ENCODE measurements at regions not wholly inside any gene's neighbourhood (a gene's known extent, or its start where the extent isn't known, plus 50 kb on each side); places are given as distances from the start of the nearest gene placed in this dataset.
"Not testable (repeated sequence)": the region's sequence is repeated elsewhere in the genome, so short reads cannot be mapped to it uniquely, and the experiment has no call there.

GRCh38 chr5:114857941-114858551 is 311.7 kb downstream of the TRIM36 start:
- ATAC-seq (peak; percentile 77), DNase-seq (ENCODE audit: low spot score) (no peak)
- intact Hi-C loops (cut with DNase I) = no loop called here

- intact Hi-C loops (cut with DNase I); DNase-seq (ENCODE audit: low spot score); ATAC-seq: not testable (repeated sequence)
Measured at GRCh38 chr5:114844711-114845110, 325.0 kb downstream of the TRIM36 start.

GRCh38 chr5:114839360-114839759 is 330.3 kb downstream of the TRIM36 start:
- DNase-seq (ENCODE audit: low spot score) (no peak), ATAC-seq (no peak)
- intact Hi-C loops (cut with DNase I) = no loop called here

GRCh38 chr5:114838937-114839336 is 330.8 kb downstream of the TRIM36 start:
- DNase-seq (ENCODE audit: low spot score) (no peak), ATAC-seq (no peak)
- intact Hi-C loops (cut with DNase I) = no loop called here

- intact Hi-C loops (cut with DNase I) = no loop called here
- no peak for DNase-seq (ENCODE audit: low spot score)
- ATAC-seq = no peak
Measured at GRCh38 chr5:114830114-114830513, 339.6 kb downstream of the TRIM36 start.

GRCh38 chr5:114822863-114823262 is 346.8 kb downstream of the TRIM36 start:
- no peak for ATAC-seq
- intact Hi-C loops (cut with DNase I) = no loop called here
- no peak for DNase-seq (ENCODE audit: low spot score)

- intact Hi-C loops (cut with DNase I) = no loop called here
Measured at GRCh38 chr5:114822436-114822835, 347.3 kb downstream of the TRIM36 start.

GRCh38 chr5:114790403-114790792 is 379.3 kb downstream of the TRIM36 start:
- no peak for ATAC-seq
- DNase-seq (ENCODE audit: low spot score) = no peak
- intact Hi-C loops (cut with DNase I) = no loop called here

More at GRCh38 chr5:114822436-114822835, 347.3 kb downstream of the TRIM36 start:
- ATAC-seq (no peak), DNase-seq (ENCODE audit: low spot score) (no peak)

- intact Hi-C loops (cut with DNase I) = no loop called here
- ATAC-seq (no peak), DNase-seq (ENCODE audit: low spot score) (no peak)
Measured at GRCh38 chr5:114789773-114790402, 379.8 kb downstream of the TRIM36 start.

- intact Hi-C loops (cut with DNase I) = no loop called here
- peak; percentile 65 for DNase-seq (ENCODE audit: low spot score)
- ATAC-seq = peak; percentile 86
Measured at GRCh38 chr5:114782869-114783268, 386.8 kb downstream of the TRIM36 start.

GRCh38 chr5:114782177-114782576 is 387.5 kb downstream of the TRIM36 start:
- DNase-seq (ENCODE audit: low spot score) (no peak), ATAC-seq (no peak)
- intact Hi-C loops (cut with DNase I) = no loop called here

GRCh38 chr5:114780290-114780689 is 389.4 kb downstream of the TRIM36 start:
- no peak for DNase-seq (ENCODE audit: low spot score)
- ATAC-seq = no peak
- intact Hi-C loops (cut with DNase I) = no loop called here

- DNase-seq (ENCODE audit: low spot score) (no peak), ATAC-seq (no peak)
- intact Hi-C loops (cut with DNase I) = no loop called here
Measured at GRCh38 chr5:114744406-114744805, 382.5 kb downstream of the KCNN2 start.

- no peak for ATAC-seq
- intact Hi-C loops (cut with DNase I) = no loop called here
Measured at GRCh38 chr5:114734238-114734637, 372.4 kb downstream of the KCNN2 start.

GRCh38 chr5:114729986-114730385 is 368.1 kb downstream of the KCNN2 start:
- DNase-seq (ENCODE audit: low spot score) (no peak), ATAC-seq (no peak)
- intact Hi-C loops (cut with DNase I) = no loop called here

More at GRCh38 chr5:114734238-114734637, 372.4 kb downstream of the KCNN2 start:
- DNase-seq (ENCODE audit: low spot score) = no peak

GRCh38 chr5:114727358-114727757 is 365.5 kb downstream of the KCNN2 start:
- intact Hi-C loops (cut with DNase I) = no loop called here
- ATAC-seq (no peak), DNase-seq (ENCODE audit: low spot score) (no peak)

GRCh38 chr5:114726131-114726530 is 364.3 kb downstream of the KCNN2 start:
- intact Hi-C loops (cut with DNase I) = no loop called here
- ATAC-seq = no peak
- no peak for DNase-seq (ENCODE audit: low spot score)

GRCh38 chr5:114719268-114719667 is 357.4 kb downstream of the KCNN2 start:
- intact Hi-C loops (cut with DNase I) = no loop called here
- no peak for ATAC-seq
- DNase-seq (ENCODE audit: low spot score) = no peak

- ATAC-seq (no peak), DNase-seq (ENCODE audit: low spot score) (no peak)
- intact Hi-C loops (cut with DNase I) = no loop called here
Measured at GRCh38 chr5:114716955-114717354, 355.1 kb downstream of the KCNN2 start.

- DNase-seq (ENCODE audit: low spot score); ATAC-seq; intact Hi-C loops (cut with DNase I): not testable (repeated sequence)
Measured at GRCh38 chr5:114704225-114704893, 342.5 kb downstream of the KCNN2 start.

All from sciatic nerve (tissue), 2 donors.